Esophagus (tissue), 2 donors: ENCODE measurements at regions not wholly inside any gene's neighbourhood (a gene's known extent, or its start where the extent isn't known, plus 50 kb on each side); places are given as distances from the start of the nearest gene placed in this dataset.

Experiments
- H3K27ac ChIP-seq, 2 donors: one replicate each; pipeline ENCODE4 v1.5.1; 2013; ENCODE audit warnings: low read depth in 2 of 2, mild to moderate bottlenecking in 2 of 2, inconsistent platforms in 1 of 2, low read length in 1 of 2, moderate library complexity in 1 of 2
- H3K27me3 ChIP-seq, 2 donors: one replicate each; pipeline ENCODE4 v1.6.1; 2013; ENCODE audit warnings: low read length in 2 of 2, control low read depth in 1 of 2, mild to moderate bottlenecking in 1 of 2; ENCODE audit not compliant: insufficient read depth in 2 of 2, control insufficient read depth in 1 of 2
- H3K36me3 ChIP-seq, 2 donors: one replicate each; pipeline ENCODE4 v1.6.1; 2013; ENCODE audit warnings: low read length in 1 of 2; ENCODE audit not compliant: control insufficient read depth in 2 of 2, insufficient read depth in 2 of 2
- H3K4me1 ChIP-seq, 2 donors: one replicate each; pipeline ENCODE4 v1.6.1; 2013; ENCODE audit warnings: low read length in 1 of 2; ENCODE audit not compliant: control insufficient read depth in 2 of 2, insufficient read depth in 2 of 2
- H3K4me3 ChIP-seq, 2 donors: one replicate each; pipeline ENCODE4 v1.5.1; 2013; ENCODE audit warnings: low read length in 2 of 2, mild to moderate bottlenecking in 2 of 2, low read depth in 1 of 2, moderate library complexity in 1 of 2
- H3K9me3 ChIP-seq, 2 donors: one replicate each; pipeline ENCODE4 v1.6.1; 2013; ENCODE audit warnings: mild to moderate bottlenecking in 2 of 2, low read depth in 1 of 2, low read length in 1 of 2, moderate library complexity in 1 of 2; ENCODE audit not compliant: control insufficient read depth in 2 of 2, insufficient read depth in 1 of 2
- WGBS, 2 donors: extraction: QIAGEN DNeasy Blood & Tissue Kit; methylation state at CpG; one replicate each; pipeline ENCODE4 v1.1.7; 2013; 5-methylcytosine and 5-hydroxymethylcytosine counted together
- donor health status: healthy with polysubstance abuse.
- donor health status: Bipolar disorder and iron deficiency.

GRCh38 chr9:107684224-107684623, 194.7 kb upstream of the KLF4 start:
- WGBS, 2 donors, result 89 to 90% methylated on average over 6 of the region's 6 CpGs

GRCh38 chr9:107683566-107683965, 194.0 kb upstream of the KLF4 start:
- Histone ChIP-seq H3K9me3 (no peaks in the 10 kb centered on the region), H3K4me1 (no peaks in the 10 kb centered on the region), H3K4me3 (no peak overlapping the region), H3K27ac (no peak overlapping the region), H3K36me3 (no peaks in the 10 kb centered on the region), H3K27me3 (no peaks in the 10 kb centered on the region)

More at GRCh38 chr9:107684224-107684623, 194.7 kb upstream of the KLF4 start:
- Histone ChIP-seq H3K4me1 (no peaks in the 10 kb centered on the region), H3K27me3 (no peaks in the 10 kb centered on the region), H3K27ac (no peak overlapping the region), H3K36me3 (no peaks in the 10 kb centered on the region), H3K4me3 (no peak overlapping the region), H3K9me3 (no peaks in the 10 kb centered on the region)

- no peaks in the 10 kb centered on the region for H3K9me3 ChIP-seq
- 89 to 90% methylated on average over 4 of the region's 4 CpGs for whole genome bisulfite sequencing, 2 donors
- no peaks in the 10 kb centered on the region for H3K4me1 ChIP-seq
- no peak overlapping the region for H3K27ac ChIP-seq
- no peak overlapping the region for H3K4me3 ChIP-seq
- H3K36me3 ChIP-seq, result no peaks in the 10 kb centered on the region
- no peaks in the 10 kb centered on the region for H3K27me3 ChIP-seq
Measured at GRCh38 chr9:107681988-107682387, 192.4 kb upstream of the KLF4 start.

- no peak overlapping the region for H3K4me3 ChIP-seq
- H3K36me3 ChIP-seq, result no peaks in the 10 kb centered on the region
- no peaks in the 10 kb centered on the region for H3K9me3 ChIP-seq
- no peaks in the 10 kb centered on the region for H3K27me3 ChIP-seq
- H3K4me1 ChIP-seq, result no peaks in the 10 kb centered on the region
- WGBS, 2 donors, result 78 to 90% methylated on average over 10 of the region's 10 CpGs
- no peak overlapping the region for H3K27ac ChIP-seq
Measured at GRCh38 chr9:107675351-107676259, 186.0 kb upstream of the KLF4 start.

GRCh38 chr9:107674721-107675277, 185.2 kb upstream of the KLF4 start:
- H3K27me3 ChIP-seq, result no peaks in the 10 kb centered on the region
- WGBS, 2 donors, result 74 to 77% methylated on average over 5 of the region's 5 CpGs
- no peaks in the 10 kb centered on the region for H3K36me3 ChIP-seq
- H3K27ac ChIP-seq, result no peak overlapping the region
- no peaks in the 10 kb centered on the region for H3K4me1 ChIP-seq
- no peak overlapping the region for H3K4me3 ChIP-seq
- no peaks in the 10 kb centered on the region for H3K9me3 ChIP-seq

GRCh38 chr9:107673861-107674720, 184.5 kb upstream of the KLF4 start:
- Histone ChIP-seq H3K4me1 (no peaks in the 10 kb centered on the region), H3K36me3 (no peaks in the 10 kb centered on the region), H3K27me3 (no peaks in the 10 kb centered on the region), H3K9me3 (no peaks in the 10 kb centered on the region), H3K4me3 (no peak overlapping the region), H3K27ac (no peak overlapping the region)
- WGBS, 2 donors, result 83 to 87% methylated on average over 3 of the region's 3 CpGs

- H3K4me1 ChIP-seq, result no peaks in the 10 kb centered on the region
- H3K27ac ChIP-seq, result no peak overlapping the region
- no peak overlapping the region for H3K4me3 ChIP-seq
- H3K36me3 ChIP-seq, result no peaks in the 10 kb centered on the region
- H3K27me3 ChIP-seq, result no peaks in the 10 kb centered on the region
- no peaks in the 10 kb centered on the region for H3K9me3 ChIP-seq
- 93 to 98% methylated on average over 1 of the region's 1 CpG for WGBS, 2 donors
Measured at GRCh38 chr9:107671588-107671987, 182.0 kb upstream of the KLF4 start.

- Histone ChIP-seq H3K4me1 (no peaks in the 10 kb centered on the region), H3K27me3 (no peaks in the 10 kb centered on the region), H3K9me3 (no peaks in the 10 kb centered on the region), H3K4me3 (no peak overlapping the region), H3K36me3 (no peaks in the 10 kb centered on the region), H3K27ac (no peak overlapping the region)
- WGBS, 2 donors, result 89 to 92% methylated on average over 8 of the region's 8 CpGs
Measured at GRCh38 chr9:107669422-107669821, 179.9 kb upstream of the KLF4 start.

- Histone ChIP-seq H3K27me3 (no peaks in the 10 kb centered on the region), H3K4me1 (no peaks in the 10 kb centered on the region), H3K9me3 (no peaks in the 10 kb centered on the region), H3K27ac (no peak overlapping the region), H3K36me3 (no peaks in the 10 kb centered on the region), H3K4me3 (no peak overlapping the region)
- WGBS, 2 donors, result 70 to 76% methylated on average over 16 of the region's 16 CpGs
Measured at GRCh38 chr9:107667231-107668070, 177.9 kb upstream of the KLF4 start.
